ENCODE measurements at regions not wholly inside any gene's neighbourhood (a gene's known extent, or its start where the extent isn't known, plus 50 kb on each side); places are given as distances from the start of the nearest gene placed in this dataset.
"Not testable (repeated sequence)": the region's sequence is repeated elsewhere in the genome, so short reads cannot be mapped to it uniquely, and the experiment has no call there.

DNA sequence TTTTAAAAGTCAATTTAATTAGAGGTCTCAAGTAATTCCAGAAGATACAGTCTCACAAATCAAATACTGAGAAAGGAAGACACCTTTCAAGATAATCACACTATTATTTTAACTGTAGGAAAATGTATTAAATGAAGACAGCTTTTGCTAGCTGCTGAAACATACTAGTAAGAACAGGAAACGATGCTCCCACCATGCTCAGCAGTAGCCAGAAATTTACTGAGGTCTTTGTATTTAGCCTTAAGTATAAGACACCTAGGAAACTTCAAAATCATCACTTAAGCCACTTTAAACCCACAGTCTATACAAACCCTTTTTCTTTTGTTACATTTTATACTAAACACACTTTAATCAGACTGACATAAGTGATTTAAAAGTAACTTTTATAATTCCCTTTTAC is 72.7 kb upstream of the NPIPB12 start:
- DNase-seq = not testable (repeated sequence)

DNA sequence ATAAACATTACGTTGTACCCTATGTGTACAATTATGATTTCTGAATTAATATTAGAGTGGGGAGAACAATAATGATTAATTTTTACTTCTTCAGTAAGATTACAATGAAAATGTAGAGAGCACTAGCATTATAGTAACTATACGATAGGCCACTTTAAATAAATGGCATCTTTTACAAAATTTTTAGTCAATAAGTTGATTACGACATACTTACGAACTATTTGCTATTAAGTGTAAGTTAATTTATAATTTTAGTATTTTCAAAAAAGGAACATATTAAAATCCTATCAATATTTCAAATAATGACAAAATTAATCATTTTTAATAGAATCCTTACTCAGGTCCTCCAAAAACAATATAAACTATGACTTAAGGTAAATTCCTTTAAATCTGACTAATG is 75.6 kb upstream of the NPIPB12 start:
- not testable (repeated sequence) for DNase-seq

DNA sequence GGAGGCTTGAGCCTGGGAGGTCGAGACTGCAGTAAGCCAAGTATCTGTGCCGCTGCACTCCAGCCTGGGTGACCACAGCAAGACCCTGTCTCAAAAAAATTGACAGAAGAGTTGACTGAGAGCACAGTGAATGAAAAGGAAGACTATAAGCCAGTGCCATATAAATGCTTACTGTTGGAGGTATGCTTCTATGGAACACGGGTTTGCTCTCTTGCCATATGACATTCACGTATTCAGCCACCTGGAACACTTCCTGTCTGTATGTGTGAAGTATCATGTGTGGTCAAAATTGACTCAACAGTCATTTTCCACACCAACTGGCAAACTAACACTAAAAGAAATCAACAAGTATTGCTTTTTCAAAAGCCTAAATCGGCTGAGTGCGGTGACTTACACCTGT is 71.1 kb upstream of the SPN start:
- not testable (repeated sequence) for DNase-seq

DNA sequence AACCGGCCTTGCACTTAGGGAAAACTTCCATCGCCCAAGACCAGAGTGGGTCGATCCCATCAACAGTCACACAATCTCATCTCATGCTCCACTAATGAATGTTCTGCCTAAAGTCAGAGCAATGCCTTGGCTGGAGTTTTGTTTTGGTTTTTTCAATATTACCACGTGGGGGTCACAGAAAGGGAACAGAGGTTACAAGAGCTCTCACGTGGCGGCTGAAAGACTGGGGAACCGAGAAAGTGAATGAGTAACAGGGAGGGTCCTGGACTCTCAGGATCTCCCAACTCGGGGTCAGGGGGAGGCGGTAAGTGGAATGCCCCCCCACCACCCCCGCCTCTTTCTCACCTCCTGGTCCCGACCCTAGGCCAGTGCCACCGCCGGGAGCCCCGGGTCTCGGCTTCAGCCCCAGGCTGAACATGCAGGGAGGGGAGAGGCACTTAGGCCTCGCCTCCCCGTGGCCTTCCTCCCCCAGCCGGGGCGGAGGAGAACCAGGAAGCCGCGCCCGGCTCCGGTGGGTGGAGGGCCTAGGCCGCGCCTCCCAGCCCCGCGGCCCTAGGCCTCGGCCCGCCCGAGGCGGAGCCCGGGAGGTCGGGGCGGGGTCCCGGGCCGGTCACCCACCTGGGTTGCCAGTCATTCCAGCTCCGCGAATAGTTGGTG is 68.7 kb upstream of the SPN start:
- not testable (repeated sequence) for DNase-seq

DNA sequence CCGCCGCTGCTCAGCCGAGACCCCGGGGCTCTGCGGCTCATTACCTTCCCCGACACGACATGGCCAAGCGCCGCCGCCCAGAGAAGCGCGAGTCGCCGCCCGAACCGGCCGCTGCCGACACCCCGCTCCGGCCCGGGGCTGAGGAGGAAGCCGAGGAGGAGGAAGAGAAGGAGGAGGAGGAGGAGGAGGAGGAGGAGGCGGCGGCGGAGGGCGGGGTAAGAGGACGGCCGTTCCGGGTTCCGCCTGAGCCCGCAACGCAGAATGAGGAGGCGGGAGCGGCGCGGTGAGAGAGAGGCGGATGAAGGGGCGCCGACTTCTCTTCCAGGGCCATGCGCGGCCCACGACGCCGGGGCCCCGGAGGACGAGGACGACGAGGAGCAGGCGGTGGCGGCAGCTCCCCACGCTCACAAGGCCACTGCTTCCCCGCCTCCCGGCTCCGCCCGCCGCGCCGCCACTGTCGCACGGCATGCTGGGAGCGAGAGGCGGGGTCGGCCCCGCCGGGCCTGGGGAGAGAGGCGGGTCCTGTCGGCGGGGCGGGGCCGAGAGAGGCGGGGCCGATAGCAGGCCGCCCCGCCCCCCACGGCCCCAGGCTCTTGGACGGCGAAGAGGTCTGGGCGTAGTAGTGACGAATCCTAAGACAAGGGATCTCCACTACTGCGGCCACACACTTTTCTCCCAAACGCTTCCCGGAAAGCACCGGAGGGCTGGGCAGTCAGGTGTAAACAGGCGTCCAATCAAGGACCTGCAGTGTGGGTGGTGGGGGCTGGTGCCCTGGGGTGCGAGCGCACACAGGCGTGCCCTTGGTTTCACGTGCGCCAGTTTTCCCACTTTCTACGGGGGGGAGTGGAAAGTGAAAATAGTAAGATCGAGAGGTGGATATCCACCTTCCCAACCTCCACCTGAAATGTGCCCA is 67.9 kb upstream of the SPN start:
- DNase-seq = peak; percentile 60

DNA sequence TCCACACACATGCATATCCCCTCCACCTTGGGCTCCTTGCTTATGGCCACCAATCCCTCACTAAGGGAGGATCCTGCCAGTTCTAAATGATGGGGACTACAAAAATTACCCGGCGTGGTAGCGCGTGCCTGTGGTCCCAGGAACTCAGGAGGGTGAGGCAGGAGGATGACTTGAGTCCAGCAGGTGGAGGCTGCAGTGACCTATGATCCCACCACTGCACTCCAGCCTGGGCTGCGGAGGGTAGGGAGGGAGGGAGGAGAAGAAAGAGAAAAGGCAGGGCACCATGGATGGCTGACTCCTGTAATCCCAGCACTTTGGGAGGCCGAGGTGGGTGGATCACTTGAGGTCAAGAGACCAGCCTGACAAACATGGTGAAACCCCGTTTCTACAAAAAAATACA is 66.0 kb upstream of the SPN start:
- not testable (repeated sequence) for DNase-seq

DNA sequence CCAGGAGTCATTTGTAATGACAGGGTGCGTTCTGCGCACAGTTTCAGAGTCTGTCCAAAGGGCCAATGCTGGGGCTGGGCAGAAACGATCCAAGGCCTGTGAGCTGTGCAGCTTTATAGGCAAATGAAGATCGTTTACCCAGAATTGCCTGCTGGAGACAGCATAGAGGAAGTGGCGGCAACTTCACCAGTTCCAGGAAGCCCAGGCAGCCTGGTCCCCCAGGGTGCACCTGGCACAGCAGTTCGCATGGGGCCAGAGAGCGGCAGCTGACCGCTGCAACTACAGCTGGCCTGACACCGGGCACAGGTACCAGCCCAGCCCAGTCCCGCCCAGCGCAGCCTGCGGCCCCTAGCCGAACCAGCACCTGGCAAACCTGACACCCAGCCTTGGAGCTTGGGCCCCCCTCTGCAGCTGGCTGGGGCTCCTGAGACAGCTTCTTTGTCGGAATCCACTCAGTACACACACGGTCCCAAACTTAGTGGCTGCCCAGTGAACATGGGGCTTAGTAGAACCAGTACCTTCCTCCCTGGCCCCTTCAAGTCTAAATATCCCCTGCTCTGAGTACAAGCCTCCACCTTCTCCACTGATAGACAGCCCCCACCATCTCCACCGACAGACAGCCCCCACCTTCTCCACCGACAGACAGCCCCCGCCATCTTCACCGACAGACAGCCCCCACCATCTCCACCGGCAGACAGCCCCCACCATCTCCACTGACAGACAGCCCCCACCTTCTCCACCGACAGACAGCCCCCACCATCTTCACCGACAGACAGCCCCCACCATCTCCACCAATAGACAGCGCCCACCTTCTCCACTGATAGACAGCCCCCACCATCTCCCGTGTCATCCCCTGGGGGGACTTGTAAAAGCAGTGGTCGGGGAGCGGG is 62.7 kb upstream of the SPN start:
- not testable (repeated sequence) for DNase-seq

DNA sequence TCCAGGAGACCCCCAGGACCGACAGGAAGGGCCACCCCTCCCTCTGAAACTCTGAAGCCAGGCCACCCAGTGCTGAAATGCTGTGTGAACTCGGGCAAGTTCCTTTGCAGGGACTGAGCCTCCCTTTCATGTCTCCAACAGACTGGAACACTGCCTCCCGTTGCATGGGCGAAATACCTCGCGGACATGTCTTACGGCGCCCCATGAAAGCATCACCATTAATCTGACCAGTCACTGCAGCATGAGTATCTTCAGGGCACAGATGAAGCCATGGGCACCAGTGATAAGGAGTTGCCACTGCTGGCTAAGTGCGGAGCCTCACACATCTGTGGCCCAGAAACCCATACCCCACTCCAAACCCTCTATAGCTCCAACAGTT is 60.8 kb upstream of the SPN start:
- DNase-seq = not testable (repeated sequence)

DNA sequence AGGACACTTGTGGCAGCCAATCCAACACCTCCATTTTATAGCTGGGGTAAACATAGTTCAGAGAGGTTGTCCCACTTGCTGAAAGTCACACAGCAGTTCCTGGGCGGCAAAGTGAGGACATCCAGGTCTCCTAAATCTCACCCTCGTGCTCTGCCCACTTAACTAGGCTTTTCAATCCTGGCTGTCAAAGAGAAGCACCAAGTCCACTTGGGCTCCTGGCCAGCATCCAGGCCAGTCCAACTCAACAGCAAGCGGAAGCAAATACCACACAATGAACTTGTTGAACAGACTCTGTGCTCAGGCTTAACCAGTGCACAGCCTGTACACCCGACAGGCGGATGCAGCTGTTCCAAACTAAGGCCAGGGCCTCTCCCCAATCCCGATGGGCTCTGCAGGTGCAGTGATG is 60.4 kb upstream of the SPN start:
- DNase-seq = not testable (repeated sequence)

DNA sequence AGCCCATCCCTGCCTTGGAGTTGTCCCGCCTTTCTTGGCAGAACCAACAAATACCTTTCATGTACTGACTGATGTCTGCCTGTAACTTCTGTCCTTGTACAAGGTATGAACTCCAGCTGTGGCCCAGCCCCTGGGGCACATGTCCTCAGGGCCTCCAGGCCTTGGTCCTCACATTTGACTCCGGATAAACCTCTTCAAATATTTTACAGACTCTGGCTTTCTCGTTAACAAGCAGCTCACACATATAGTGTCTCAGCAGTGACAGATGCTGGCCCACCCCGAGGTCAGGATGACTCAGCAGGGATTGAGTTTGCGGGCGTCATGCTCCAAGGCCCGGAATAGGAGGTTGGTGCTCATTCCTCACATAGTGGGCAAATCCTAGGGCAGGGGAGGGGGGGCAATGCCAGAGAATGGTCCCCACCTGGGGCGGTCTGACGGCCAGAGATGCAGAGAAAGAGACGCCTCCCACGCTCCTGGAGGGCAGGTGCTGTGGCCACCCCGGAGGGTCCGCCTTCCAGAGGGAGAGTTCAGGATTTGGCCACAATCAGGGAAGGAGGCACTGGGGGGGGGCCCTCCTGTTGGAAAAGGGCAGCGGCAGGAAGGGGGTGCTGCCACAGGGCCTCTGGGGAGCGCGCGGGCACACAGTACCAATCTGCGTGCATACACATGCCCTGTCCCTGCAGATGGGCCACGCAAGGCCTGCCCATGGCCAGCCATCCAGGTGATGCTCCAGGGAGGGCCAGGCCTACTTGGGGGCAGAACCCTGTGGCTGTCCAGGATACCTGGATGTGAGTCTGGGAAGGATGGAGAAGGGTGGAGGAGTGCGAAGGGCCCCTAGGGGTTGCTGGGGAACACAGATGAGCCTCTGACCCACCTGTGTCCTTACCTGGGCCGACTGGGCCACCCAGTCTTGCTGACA is 58.2 kb upstream of the SPN start:
- not testable (repeated sequence) for DNase-seq

DNA sequence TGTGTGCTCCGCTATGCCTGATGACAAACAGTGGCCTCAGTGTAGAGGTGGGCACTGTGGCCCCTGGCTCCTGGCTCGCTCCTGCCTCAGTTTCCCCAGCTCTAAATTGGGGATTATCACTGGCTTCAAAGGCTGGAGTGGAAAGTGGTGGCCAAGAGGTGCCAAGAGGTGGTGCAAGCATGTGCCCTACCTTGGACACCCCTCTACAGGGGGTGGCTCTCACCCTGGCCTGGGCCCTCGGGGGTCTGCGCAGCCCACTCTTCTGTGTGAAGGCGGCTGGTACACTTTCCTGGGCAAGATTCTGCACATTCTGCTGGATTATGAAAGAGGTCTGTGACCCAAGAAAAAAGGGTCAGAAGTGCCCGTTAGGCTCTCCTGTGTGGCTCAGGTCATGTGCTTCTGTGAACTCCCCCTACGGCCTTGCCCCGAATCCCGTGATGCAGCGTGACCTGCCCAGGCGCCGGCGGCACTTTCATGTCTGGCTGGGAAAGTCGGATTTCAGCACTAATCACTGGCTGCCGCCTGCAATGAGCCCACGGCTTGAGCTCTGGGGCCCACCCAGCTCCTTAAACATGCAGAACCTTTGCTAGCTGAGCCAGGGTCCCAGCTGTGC is 57.3 kb upstream of the SPN start:
- DNase-seq = not testable (repeated sequence)

DNA sequence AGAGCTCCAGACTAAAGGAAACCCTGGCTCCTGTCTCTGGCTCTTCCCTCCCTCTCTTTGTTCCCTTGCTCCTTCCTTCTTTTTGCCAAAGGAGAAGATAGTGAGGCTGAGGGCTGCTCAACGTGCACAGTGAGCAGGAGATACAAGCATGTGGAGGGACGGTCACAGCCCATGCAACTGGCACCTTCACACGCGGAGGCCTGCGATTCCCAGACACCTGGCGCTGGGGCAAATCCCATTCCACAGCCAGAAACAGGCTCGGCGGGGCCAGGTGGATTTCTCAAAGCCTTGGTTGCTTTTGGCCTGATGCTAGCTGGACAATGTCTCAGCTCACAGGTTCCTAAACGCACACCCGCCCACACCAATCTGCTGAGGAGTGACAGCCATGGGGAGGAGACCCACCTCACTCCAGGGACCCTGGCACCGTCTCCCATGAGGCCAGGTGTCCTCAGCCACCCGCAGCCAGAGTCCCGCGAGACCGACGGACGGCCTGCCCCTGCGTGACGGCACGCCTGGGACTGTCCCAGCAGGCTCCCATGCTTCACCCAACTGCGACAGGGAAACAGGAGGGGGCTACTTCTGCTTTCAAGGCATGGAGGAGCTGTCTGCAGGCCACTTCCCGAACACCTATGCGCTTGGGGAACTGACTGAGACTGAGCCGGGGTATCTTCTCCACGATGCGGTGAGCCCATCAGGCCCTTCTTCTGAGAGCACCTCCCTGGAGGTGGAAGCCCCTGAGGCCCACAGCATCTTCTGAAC is 56.2 kb upstream of the SPN start:
- not testable (repeated sequence) for DNase-seq

DNA sequence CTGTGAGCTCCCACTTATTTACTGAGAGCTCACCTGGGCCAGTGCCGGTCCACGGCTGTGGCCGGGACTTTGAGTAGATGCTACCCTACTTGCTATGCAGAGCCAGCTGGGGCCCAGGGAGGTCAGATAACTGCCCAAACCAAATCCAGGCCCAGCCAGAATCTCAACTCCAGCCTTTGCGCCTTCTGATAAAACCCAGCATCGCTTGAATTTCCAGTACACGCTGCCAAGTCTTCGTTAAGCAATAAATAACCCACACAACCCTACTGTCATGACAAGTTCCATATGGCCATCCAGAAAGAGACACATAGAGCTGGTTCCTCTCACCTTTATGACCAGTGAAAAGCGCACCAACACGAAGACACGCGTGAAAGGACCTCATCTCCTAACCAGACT is 55.6 kb upstream of the SPN start:
- not testable (repeated sequence) for DNase-seq

DNA sequence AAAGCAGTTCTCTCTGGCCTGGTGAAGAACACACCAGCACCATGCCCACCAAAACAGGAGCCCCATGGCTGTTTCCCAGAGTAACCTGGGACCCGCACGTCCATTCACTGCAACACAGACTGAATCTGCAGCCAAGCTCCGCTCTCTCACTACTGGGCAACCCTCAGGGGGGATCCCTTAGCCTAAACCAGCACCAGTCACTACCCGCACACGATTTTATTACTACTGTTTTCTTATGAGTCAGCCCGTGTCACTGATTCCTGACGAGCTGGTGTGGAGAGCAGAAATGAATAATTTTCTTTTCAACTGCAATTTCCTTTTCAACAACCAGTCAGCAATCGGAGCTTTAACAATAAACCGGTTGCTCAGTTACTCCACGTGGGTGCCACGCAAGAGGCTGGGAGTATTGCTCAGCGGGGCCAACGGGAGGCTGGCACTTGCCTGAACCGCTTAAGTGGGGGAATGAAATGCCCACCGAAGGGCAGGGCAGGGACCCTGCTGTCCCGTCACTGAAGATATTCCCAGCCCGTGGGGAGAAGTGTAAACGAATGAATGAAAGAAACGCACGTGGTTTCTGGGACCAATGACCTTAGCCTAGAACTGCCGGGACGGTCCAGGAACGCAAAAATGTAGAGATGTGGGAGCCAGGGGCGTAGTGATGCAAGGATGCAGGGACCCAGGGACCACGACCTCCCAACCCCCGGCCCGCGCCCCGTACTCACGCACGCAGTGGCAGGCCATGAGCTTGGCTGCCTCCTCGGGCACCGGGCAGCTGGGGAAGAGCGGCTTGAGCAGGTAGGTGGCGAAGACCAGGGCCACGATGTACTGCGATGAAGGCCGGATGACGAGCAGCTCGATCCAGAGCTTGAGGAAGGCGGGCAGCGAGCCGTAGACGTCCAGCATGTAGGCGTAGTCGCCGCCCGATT is 50.4 kb upstream of the SPN start:
- not testable (repeated sequence) for DNase-seq
